Suprapubic skin (tissue), 3 donors: ENCODE measurements at regions not wholly inside any gene's neighbourhood (a gene's known extent, or its start where the extent isn't known, plus 50 kb on each side); places are given as distances from the start of the nearest gene placed in this dataset.

Source experiments
- EP300 ChIP-seq: sonication (generic); formaldehyde crosslinking; IDR thresholded peaks from one replicate; pipeline ENCODE4 v1.6.1; 2017; ENCODE audit warnings: antibody characterized with exemption
- POLR2A ChIP-seq, 2 donors: fragments of 450-650 bp; IDR thresholded peaks; one replicate each; pipeline ENCODE4 v1.6.1; 2017; ENCODE audit warnings: antibody characterized with exemption in 2 of 2, mild to moderate bottlenecking in 2 of 2, moderate library complexity in 2 of 2
- TF ChIP-seq, protein P1 (sequence below), 2 donors: fragments of 200-600 bp in 1 of 2; fragments of 450-650 bp in 1 of 2; sonication (generic) in 1 of 2; IDR thresholded peaks; one replicate each; pipeline ENCODE4 v1.5.1; 2016 to 2019; ENCODE audit warnings: antibody characterized with exemption in 2 of 2, mild to moderate bottlenecking in 1 of 2, moderate library complexity in 1 of 2

DNA sequence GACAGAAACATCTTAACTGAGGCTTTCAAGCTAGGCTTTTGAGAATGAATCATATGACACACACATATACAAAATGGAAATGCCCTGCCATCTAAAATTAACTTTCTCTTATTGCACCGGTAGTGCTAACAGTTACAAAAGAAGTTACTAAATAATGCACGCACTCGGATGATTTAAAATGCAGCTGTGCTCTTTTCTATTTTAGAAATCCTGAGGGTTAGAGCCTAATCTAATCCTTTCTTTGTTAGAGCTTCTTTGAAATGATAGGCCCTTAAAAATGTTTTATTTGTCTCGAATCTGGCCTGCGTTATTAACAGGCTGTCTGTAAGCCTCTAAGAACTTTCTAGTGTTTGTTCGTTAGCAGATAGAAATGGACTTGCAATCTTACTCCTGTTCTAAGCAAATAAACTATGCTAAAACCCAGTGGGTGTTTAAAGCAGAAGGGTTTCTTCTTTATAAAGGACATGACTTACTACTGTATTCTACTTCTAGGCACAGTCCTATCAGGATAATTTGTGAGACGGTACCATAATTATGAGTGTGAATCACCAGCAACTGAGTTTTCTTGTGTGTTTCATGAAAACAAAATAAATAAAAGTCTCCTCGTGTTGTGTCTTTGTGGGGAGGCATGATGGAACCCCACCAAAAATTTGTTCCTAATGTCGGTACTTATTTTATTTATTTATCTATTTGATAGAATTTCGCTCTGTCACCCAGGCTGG, 69.2 kb upstream of the MYO10 start:
- TF ChIP-seq, protein P1, sequence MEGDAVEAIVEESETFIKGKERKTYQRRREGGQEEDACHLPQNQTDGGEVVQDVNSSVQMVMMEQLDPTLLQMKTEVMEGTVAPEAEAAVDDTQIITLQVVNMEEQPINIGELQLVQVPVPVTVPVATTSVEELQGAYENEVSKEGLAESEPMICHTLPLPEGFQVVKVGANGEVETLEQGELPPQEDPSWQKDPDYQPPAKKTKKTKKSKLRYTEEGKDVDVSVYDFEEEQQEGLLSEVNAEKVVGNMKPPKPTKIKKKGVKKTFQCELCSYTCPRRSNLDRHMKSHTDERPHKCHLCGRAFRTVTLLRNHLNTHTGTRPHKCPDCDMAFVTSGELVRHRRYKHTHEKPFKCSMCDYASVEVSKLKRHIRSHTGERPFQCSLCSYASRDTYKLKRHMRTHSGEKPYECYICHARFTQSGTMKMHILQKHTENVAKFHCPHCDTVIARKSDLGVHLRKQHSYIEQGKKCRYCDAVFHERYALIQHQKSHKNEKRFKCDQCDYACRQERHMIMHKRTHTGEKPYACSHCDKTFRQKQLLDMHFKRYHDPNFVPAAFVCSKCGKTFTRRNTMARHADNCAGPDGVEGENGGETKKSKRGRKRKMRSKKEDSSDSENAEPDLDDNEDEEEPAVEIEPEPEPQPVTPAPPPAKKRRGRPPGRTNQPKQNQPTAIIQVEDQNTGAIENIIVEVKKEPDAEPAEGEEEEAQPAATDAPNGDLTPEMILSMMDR (IDR thresholded peaks at IDR 0.05), result no peak
- TF ChIP-seq EP300 (no peak), POLR2A (IDR thresholded peaks at IDR 0.05) (no peak)
